ENCODE measurements at regions not wholly inside any gene's neighbourhood (a gene's known extent, or its start where the extent isn't known, plus 50 kb on each side); places are given as distances from the start of the nearest gene placed in this dataset.

GRCh38 chr2:103982691-103983090, 871.2 kb upstream of the POU3F3 start:
- H3K4me3 ChIP-seq (ENCODE audit: low read depth, low read length), result no peak overlapping the region
- DNase-seq (ENCODE audit: low read depth), result no peak
- no peak for TF ChIP-seq CTCF (IDR thresholded peaks at IDR 0.05; ENCODE audit: low read depth, low read length, missing control alignments)
- in situ Hi-C loops (cut with HindIII; ENCODE audit: low sequenced_read_pairs), result no loop called here

- in situ Hi-C loops (cut with HindIII; ENCODE audit: low sequenced_read_pairs), result no loop called here
- no peak overlapping the region for H3K4me3 ChIP-seq (ENCODE audit: low read depth, low read length)
- no peak for DNase-seq (ENCODE audit: low read depth)
- TF ChIP-seq CTCF (IDR thresholded peaks at IDR 0.05; ENCODE audit: low read depth, low read length, missing control alignments), result no peak
Measured at GRCh38 chr2:103986001-103986400, 867.9 kb upstream of the POU3F3 start.

- in situ Hi-C loops (cut with HindIII; ENCODE audit: low sequenced_read_pairs), result no loop called here
- no peak for DNase-seq (ENCODE audit: low read depth)
- H3K4me3 ChIP-seq (ENCODE audit: low read depth, low read length), result no peak overlapping the region
- peak; percentile 39 for TF ChIP-seq CTCF (IDR thresholded peaks at IDR 0.05; ENCODE audit: low read depth, low read length, missing control alignments)
Measured at GRCh38 chr2:103991591-103991990, 862.3 kb upstream of the POU3F3 start.

- no peak for DNase-seq (ENCODE audit: low read depth)
- in situ Hi-C loops (cut with HindIII; ENCODE audit: low sequenced_read_pairs), result no loop called here
- H3K4me3 ChIP-seq (ENCODE audit: low read depth, low read length), result no peak overlapping the region
- TF ChIP-seq CTCF (IDR thresholded peaks at IDR 0.05; ENCODE audit: low read depth, low read length, missing control alignments), result no peak
Measured at GRCh38 chr2:104004821-104005220, 849.1 kb upstream of the POU3F3 start.

- in situ Hi-C loops (cut with HindIII; ENCODE audit: low sequenced_read_pairs), result no loop called here
- no peak for DNase-seq (ENCODE audit: low read depth)
- H3K4me3 ChIP-seq (ENCODE audit: low read depth, low read length), result no peak overlapping the region
- no peak for TF ChIP-seq CTCF (IDR thresholded peaks at IDR 0.05; ENCODE audit: low read depth, low read length, missing control alignments)
Measured at GRCh38 chr2:104016801-104017200, 837.1 kb upstream of the POU3F3 start.

GRCh38 chr2:104023306-104023705, 830.6 kb upstream of the POU3F3 start:
- no peak overlapping the region for H3K4me3 ChIP-seq (ENCODE audit: low read depth, low read length)
- in situ Hi-C loops (cut with HindIII; ENCODE audit: low sequenced_read_pairs), result no loop called here
- no peak for DNase-seq (ENCODE audit: low read depth)
- no peak for TF ChIP-seq CTCF (IDR thresholded peaks at IDR 0.05; ENCODE audit: low read depth, low read length, missing control alignments)

GRCh38 chr2:104023765-104024164, 830.1 kb upstream of the POU3F3 start:
- H3K4me3 ChIP-seq (ENCODE audit: low read depth, low read length), result no peak overlapping the region
- in situ Hi-C loops (cut with HindIII; ENCODE audit: low sequenced_read_pairs), result no loop called here
- DNase-seq (ENCODE audit: low read depth), result no peak
- TF ChIP-seq CTCF (IDR thresholded peaks at IDR 0.05; ENCODE audit: low read depth, low read length, missing control alignments), result no peak

All from astrocyte of the cerebellum (primary cell).